H1 (cell line): ENCODE measurements at regions not wholly inside any gene's neighbourhood (a gene's known extent, or its start where the extent isn't known, plus 50 kb on each side); places are given as distances from the start of the nearest gene placed in this dataset.

ENCODE experiments used
- CTCF ChIP-seq, 3 experiments: IDR thresholded peaks; 1 replicate in 2 of 3; 2 replicates in 1 of 3; pipeline versions ENCODE4 v1.5.1 to v1.6.1; 2011; ENCODE audit warnings: low read length in 3 of 3, mild to moderate bottlenecking in 3 of 3, inconsistent platforms in 2 of 3, low read depth in 1 of 3, moderate library complexity in 1 of 3; ENCODE audit not compliant: insufficient read depth in 1 of 3; ENCODE audit errors: control extremely low read depth in 1 of 3
- MAX ChIP-seq: IDR thresholded peaks from 2 replicates; pipeline ENCODE4 v1.6.1; 2012; ENCODE audit warnings: inconsistent platforms
- POLR2A ChIP-seq, 2 experiments: IDR thresholded peaks; 1 replicate in 1 of 2; 2 replicates in 1 of 2; pipeline ENCODE4 v1.6.1; 2011; ENCODE audit warnings: low read depth in 2 of 2, low read length in 2 of 2, mild to moderate bottlenecking in 2 of 2; ENCODE audit errors: control extremely low read depth in 1 of 2
- SP1 ChIP-seq: IDR thresholded peaks from 2 replicates; pipeline ENCODE4 v1.6.1; 2011; ENCODE audit warnings: low read depth, low read length
- TAF1 ChIP-seq: IDR thresholded peaks from 2 replicates; pipeline ENCODE4 v1.6.1; 2011; ENCODE audit warnings: mild to moderate bottlenecking, low read depth, low read length
- TEAD4 ChIP-seq: IDR thresholded peaks from 2 replicates; pipeline ENCODE4 v1.6.1; 2012; ENCODE audit warnings: low read depth, low read length, inconsistent platforms, mixed read lengths
- USF2 ChIP-seq: IDR thresholded peaks from 2 replicates; pipeline ENCODE4 v1.6.1; 2011; ENCODE audit warnings: low read length, improper control_type of control experiment

- no peak for TF ChIP-seq USF2
- TF ChIP-seq MAX, result no peak
- TF ChIP-seq CTCF (IDR thresholded peaks at IDR 0.05; ENCODE audit: control extremely low read depth in 1 of 3, insufficient read depth in 1 of 3, low read depth in 1 of 3, low read length in 3 of 3), result no peak
- no peak for TF ChIP-seq SP1
- TF ChIP-seq TEAD4, result no peak
- no peak for TF ChIP-seq TAF1
- TF ChIP-seq POLR2A (IDR thresholded peaks at IDR 0.05; ENCODE audit: control extremely low read depth in 1 of 2, low read depth in 2 of 2, low read length in 2 of 2), result no peak
Measured at GRCh38 chr14:82759656-82760055, 1226.0 kb upstream of the SEL1L start.
